ENCODE measurements at regions not wholly inside any gene's neighbourhood (a gene's known extent, or its start where the extent isn't known, plus 50 kb on each side); places are given as distances from the start of the nearest gene placed in this dataset.

GRCh38 chr1:184276416-184276815, 110.4 kb upstream of the C1orf21 start:
- DNase-seq (ENCODE audit: low read depth) = no peak

GRCh38 chr1:184279911-184280458, 106.8 kb upstream of the C1orf21 start:
- no peak for DNase-seq (ENCODE audit: low read depth)

GRCh38 chr1:184283999-184284398, 102.8 kb upstream of the C1orf21 start:
- no peak for DNase-seq (ENCODE audit: low read depth)

GRCh38 chr1:184284900-184285299, 101.9 kb upstream of the C1orf21 start:
- DNase-seq (ENCODE audit: low read depth) = no peak

- no peak for DNase-seq (ENCODE audit: low read depth)
These were observed 101.3 kb upstream of the C1orf21 start for GRCh38 chr1:184285401-184286087.

GRCh38 chr1:184287001-184287400, 99.8 kb upstream of the C1orf21 start:
- no peak for DNase-seq (ENCODE audit: low read depth)

- DNase-seq (ENCODE audit: low read depth) = no peak
These were observed 96.8 kb upstream of the C1orf21 start for GRCh38 chr1:184289825-184290550.

GRCh38 chr1:184291701-184292100, 95.1 kb upstream of the C1orf21 start:
- DNase-seq (ENCODE audit: low read depth) = no peak

GRCh38 chr1:184292101-184292500, 94.7 kb upstream of the C1orf21 start:
- DNase-seq (ENCODE audit: low read depth) = no peak

- no peak for DNase-seq (ENCODE audit: low read depth)
These were observed 92.7 kb upstream of the C1orf21 start for GRCh38 chr1:184294101-184294500.

- peak; percentile 86 for DNase-seq (ENCODE audit: low read depth)
These were observed 90.2 kb upstream of the C1orf21 start for GRCh38 chr1:184296466-184297243.

GRCh38 chr1:184297244-184297750, 89.5 kb upstream of the C1orf21 start:
- DNase-seq (ENCODE audit: low read depth) = no peak

- DNase-seq (ENCODE audit: low read depth) = no peak
These were observed 88.1 kb upstream of the C1orf21 start for GRCh38 chr1:184298440-184299405.

GRCh38 chr1:184299406-184299790, 87.4 kb upstream of the C1orf21 start:
- DNase-seq (ENCODE audit: low read depth) = peak; percentile 73

- no peak for DNase-seq (ENCODE audit: low read depth)
These were observed 87.0 kb upstream of the C1orf21 start for GRCh38 chr1:184299796-184300195.

- no peak for DNase-seq (ENCODE audit: low read depth)
These were observed 86.4 kb upstream of the C1orf21 start for GRCh38 chr1:184300446-184300845.

- DNase-seq (ENCODE audit: low read depth) = no peak
These were observed 85.6 kb upstream of the C1orf21 start for GRCh38 chr1:184301227-184301626.

GRCh38 chr1:184302346-184302745, 84.5 kb upstream of the C1orf21 start:
- no peak for DNase-seq (ENCODE audit: low read depth)

- no peak for DNase-seq (ENCODE audit: low read depth)
These were observed 76.5 kb upstream of the C1orf21 start for GRCh38 chr1:184310157-184310819.

GRCh38 chr1:184311580-184311979, 75.2 kb upstream of the C1orf21 start:
- no peak for DNase-seq (ENCODE audit: low read depth)

Measured in Daoy (cell line).